Glutamatergic neuron (in vitro differentiated cells): ENCODE measurements at regions not wholly inside any gene's neighbourhood (a gene's known extent, or its start where the extent isn't known, plus 50 kb on each side); places are given as distances from the start of the nearest gene placed in this dataset.

Experiments used
- DNase-seq: peaks from one replicate; pipeline ENCODE4 v3.0.0; 2022
- H3K27ac Mint-ChIP-seq: one replicate; pipeline ENCODE4 v1.8.0; 2020; ENCODE audit warnings: mild to moderate bottlenecking, mixed read lengths, inconsistent platforms; ENCODE audit not compliant: unreplicated experiment
- H3K27me3 Mint-ChIP-seq: one replicate; pipeline ENCODE4 v1.8.0; 2020; ENCODE audit warnings: mild to moderate bottlenecking, moderate library complexity, mixed read lengths, inconsistent platforms; ENCODE audit not compliant: unreplicated experiment
- H3K36me3 Mint-ChIP-seq: one replicate; pipeline ENCODE4 v1.8.0; 2020; ENCODE audit warnings: mild to moderate bottlenecking, mixed read lengths, inconsistent platforms; ENCODE audit not compliant: unreplicated experiment
- H3K4me1 Mint-ChIP-seq: one replicate; pipeline ENCODE4 v1.8.0; 2020; ENCODE audit warnings: mild to moderate bottlenecking, low read depth, mixed read lengths, inconsistent platforms; ENCODE audit not compliant: unreplicated experiment
- H3K4me3 Mint-ChIP-seq: one replicate; pipeline ENCODE4 v1.8.0; 2020; ENCODE audit warnings: mild to moderate bottlenecking, mixed read lengths, inconsistent platforms; ENCODE audit not compliant: unreplicated experiment
- H3K9me3 Mint-ChIP-seq: one replicate; pipeline ENCODE4 v1.8.0; 2020; ENCODE audit warnings: mild to moderate bottlenecking, moderate library complexity, mixed read lengths, inconsistent platforms; ENCODE audit not compliant: unreplicated experiment
- CTCF ChIP-seq: fragments of 200-600 bp; sonication (generic); IDR thresholded peaks from one replicate; pipeline ENCODE4 v1.5.0; 2021; ENCODE audit not compliant: partially characterized antibody, unreplicated experiment

- Mint-ChIP-seq H3K36me3 (peaks cover 4% of the 10 kb centered on the region), H3K4me3 (no peak overlapping the region), H3K27me3 (peaks cover 2% of the 10 kb centered on the region), H3K27ac (no peak overlapping the region), H3K9me3 (peaks cover 4% of the 10 kb centered on the region), H3K4me1 (peaks cover 17% of the 10 kb centered on the region)
- TF ChIP-seq CTCF, result no peak
- peak; percentile 26 for DNase-seq
These were observed 524.8 kb upstream of the TBL1XR1 start for GRCh38 chr3:177721864-177722785.

GRCh38 chr3:177724020-177724638 lies 526.8 kb upstream of the TBL1XR1 start:
- Mint-ChIP-seq H3K27ac (no peak overlapping the region), H3K36me3 (peaks cover 4% of the 10 kb centered on the region), H3K4me1 (peaks cover 32% of the 10 kb centered on the region), H3K4me3 (no peak overlapping the region), H3K27me3 (peaks cover 3% of the 10 kb centered on the region), H3K9me3 (peaks cover 9% of the 10 kb centered on the region)
- no peak for TF ChIP-seq CTCF
- DNase-seq, result no peak

GRCh38 chr3:177725165-177725564 lies 527.9 kb upstream of the TBL1XR1 start:
- no peak for TF ChIP-seq CTCF
- Mint-ChIP-seq H3K4me3 (no peak overlapping the region), H3K9me3 (peaks cover 14% of the 10 kb centered on the region), H3K27ac (no peak overlapping the region), H3K27me3 (peaks cover 5% of the 10 kb centered on the region), H3K36me3 (no peaks in the 10 kb centered on the region), H3K4me1 (peaks cover 37% of the 10 kb centered on the region)
- no peak for DNase-seq

- TF ChIP-seq CTCF, result no peak
- Mint-ChIP-seq H3K9me3 (peaks cover 16% of the 10 kb centered on the region), H3K36me3 (no peaks in the 10 kb centered on the region), H3K4me3 (peak overlapping the region; percentile 27), H3K27ac (peak overlapping the region; percentile 95), H3K27me3 (peaks cover 8% of the 10 kb centered on the region), H3K4me1 (peaks cover 52% of the 10 kb centered on the region)
- DNase-seq, result peak; percentile 64
These were observed 529.5 kb upstream of the TBL1XR1 start for GRCh38 chr3:177726807-177727206.
